AG09309 (cell line): ENCODE measurements at regions not wholly inside any gene's neighbourhood (a gene's known extent, or its start where the extent isn't known, plus 50 kb on each side); places are given as distances from the start of the nearest gene placed in this dataset.
"Not testable (repeated sequence)": the region's sequence is repeated elsewhere in the genome, so short reads cannot be mapped to it uniquely, and the experiment has no call there.

Source experiments
- DNase-seq: peaks from one replicate; pipeline ENCODE4 v3.0.0-alpha.2; 2010; ENCODE audit warnings: low read depth
- H3K4me3 ChIP-seq: 2 replicates; pipeline ENCODE4 v1.5.1; 2011; ENCODE audit warnings: mild to moderate bottlenecking, low read depth, low read length, moderate library complexity; ENCODE audit not compliant: control insufficient read depth
- CTCF ChIP-seq: IDR thresholded peaks from 2 replicates; pipeline ENCODE4 v1.5.1; 2011; ENCODE audit warnings: mild to moderate bottlenecking, low read depth, low read length, inconsistent platforms; ENCODE audit not compliant: insufficient read depth, control insufficient read depth; ENCODE audit errors: missing control alignments

- H3K4me3 ChIP-seq: no peak overlapping the region
- no peak for DNase-seq
- no peak for TF ChIP-seq CTCF
Measured at GRCh38 chrX:77200663-77201062, 246.5 kb upstream of the FGF16 start.

- no peak for DNase-seq
- H3K4me3 ChIP-seq: no peak overlapping the region
- TF ChIP-seq CTCF: no peak
Measured at GRCh38 chrX:77223046-77223445, 224.1 kb upstream of the FGF16 start.

GRCh38 chrX:77264490-77264889, 182.7 kb upstream of the FGF16 start:
- no peak overlapping the region for H3K4me3 ChIP-seq
- no peak for DNase-seq
- TF ChIP-seq CTCF: no peak

GRCh38 chrX:77275392-77275791, 171.8 kb upstream of the FGF16 start:
- TF ChIP-seq CTCF: no peak
- no peak for DNase-seq
- H3K4me3 ChIP-seq: no peak overlapping the region

GRCh38 chrX:77276742-77277141, 170.4 kb upstream of the FGF16 start:
- no peak overlapping the region for H3K4me3 ChIP-seq
- no peak for DNase-seq
- no peak for TF ChIP-seq CTCF

- TF ChIP-seq CTCF: no peak
- no peak overlapping the region for H3K4me3 ChIP-seq
- no peak for DNase-seq
Measured at GRCh38 chrX:77277911-77278310, 169.3 kb upstream of the FGF16 start.

- not testable (repeated sequence) for H3K4me3 ChIP-seq, DNase-seq
Measured at GRCh38 chrX:77279373-77279772, 167.8 kb upstream of the FGF16 start.
